ENCODE measurements at regions not wholly inside any gene's neighbourhood (a gene's known extent, or its start where the extent isn't known, plus 50 kb on each side); places are given as distances from the start of the nearest gene placed in this dataset.

- no peaks in the 10 kb centered on the region for H3K79me2 ChIP-seq (ENCODE audit: insufficient read depth, low read length)
- no peak overlapping the region for H3K4me2 ChIP-seq (ENCODE audit: insufficient read depth, low read length)
- no peaks in the 10 kb centered on the region for H3K36me3 ChIP-seq (ENCODE audit: insufficient read depth, low read length)
- H2AFZ ChIP-seq (ENCODE audit: low read length), result no peak overlapping the region
- H3K9me3 ChIP-seq (ENCODE audit: low read depth, low read length), result no peaks in the 10 kb centered on the region
- no peak for TF ChIP-seq CTCF (IDR thresholded peaks at IDR 0.05; ENCODE audit: extremely low read depth, low read depth, low read length)
- no peaks in the 10 kb centered on the region for H4K20me1 ChIP-seq (ENCODE audit: insufficient read depth, low read length)
- no peak overlapping the region for H3K4me3 ChIP-seq (ENCODE audit: insufficient read depth, low read length)
- DNase-seq (ENCODE audit: insufficient read length, low spot score, missing footprints), result no peak
- no peak overlapping the region for H3K27ac ChIP-seq (ENCODE audit: low read depth, low read length)
- H3K27me3 ChIP-seq (ENCODE audit: insufficient read depth, low read length), result no peaks in the 10 kb centered on the region
- no peaks in the 10 kb centered on the region for H3K4me1 ChIP-seq (ENCODE audit: insufficient read depth, low read length)
Measured at GRCh38 chr5:6108540-6108848, 269.9 kb downstream of the MED10 start.

DNA sequence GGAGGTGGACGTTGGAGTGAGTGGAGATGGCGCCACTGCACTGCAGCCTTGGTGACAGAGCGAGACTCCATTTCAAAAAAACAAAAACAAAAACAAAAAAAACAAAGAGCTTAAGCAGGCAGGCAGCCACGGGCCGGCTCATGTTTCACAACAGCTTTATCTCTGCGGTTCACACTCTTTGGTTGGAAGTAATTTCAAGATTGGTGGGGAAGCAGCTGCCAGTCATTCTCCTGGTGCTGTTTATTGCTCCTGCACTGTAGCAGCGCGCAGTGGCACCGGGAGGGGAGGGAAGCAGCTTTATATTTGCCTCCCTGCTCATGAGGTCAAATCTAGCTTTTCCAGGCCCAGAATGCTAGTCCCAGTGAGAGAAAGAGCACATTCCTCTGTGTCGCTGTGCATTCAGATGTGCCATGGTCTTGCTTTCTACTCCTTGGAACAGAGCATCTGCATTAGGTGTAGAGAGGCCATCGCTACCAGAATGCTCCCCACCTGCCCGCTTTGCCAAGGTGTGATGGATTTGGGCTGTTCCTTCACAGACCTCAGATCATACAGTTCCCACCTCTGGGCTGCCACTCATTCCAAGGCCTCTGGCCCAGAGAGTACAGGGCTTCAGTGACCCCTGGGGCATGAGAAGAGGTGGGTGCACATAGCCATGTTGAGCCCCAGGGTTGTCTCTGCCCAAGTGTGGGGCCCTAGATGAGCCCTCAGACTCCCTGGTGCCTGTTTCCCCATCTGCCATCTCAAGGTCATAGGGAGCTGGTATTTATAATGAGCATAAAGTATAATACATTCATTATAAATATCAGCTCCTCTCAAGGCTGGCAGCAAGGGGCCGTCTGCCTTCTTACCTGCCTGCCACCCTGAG is 270.4 kb downstream of the MED10 start:
- H3K79me2 ChIP-seq (ENCODE audit: insufficient read depth, low read length), result no peaks in the 10 kb centered on the region
- H3K36me3 ChIP-seq (ENCODE audit: insufficient read depth, low read length), result no peaks in the 10 kb centered on the region
- no peak overlapping the region for H3K4me3 ChIP-seq (ENCODE audit: insufficient read depth, low read length)
- H3K9me3 ChIP-seq (ENCODE audit: low read depth, low read length), result no peaks in the 10 kb centered on the region
- H4K20me1 ChIP-seq (ENCODE audit: insufficient read depth, low read length), result no peaks in the 10 kb centered on the region
- no peaks in the 10 kb centered on the region for H3K4me1 ChIP-seq (ENCODE audit: insufficient read depth, low read length)
- no peak overlapping the region for H3K4me2 ChIP-seq (ENCODE audit: insufficient read depth, low read length)
- no peak overlapping the region for H2AFZ ChIP-seq (ENCODE audit: low read length)
- TF ChIP-seq CTCF (IDR thresholded peaks at IDR 0.05; ENCODE audit: extremely low read depth, low read depth, low read length), result no peak
- DNase-seq (ENCODE audit: insufficient read length, low spot score, missing footprints), result no peak
- H3K27ac ChIP-seq (ENCODE audit: low read depth, low read length), result no peak overlapping the region
- H3K27me3 ChIP-seq (ENCODE audit: insufficient read depth, low read length), result no peaks in the 10 kb centered on the region

GRCh38 chr5:6106756-6107155 is 271.6 kb downstream of the MED10 start:
- TF ChIP-seq CTCF (IDR thresholded peaks at IDR 0.05; ENCODE audit: extremely low read depth, low read depth, low read length), result no peak
- Histone ChIP-seq H3K36me3 (ENCODE audit: insufficient read depth, low read length) (no peaks in the 10 kb centered on the region), H3K4me3 (ENCODE audit: insufficient read depth, low read length) (no peak overlapping the region), H3K27me3 (ENCODE audit: insufficient read depth, low read length) (no peaks in the 10 kb centered on the region), H2AFZ (ENCODE audit: low read length) (no peak overlapping the region), H4K20me1 (ENCODE audit: insufficient read depth, low read length) (no peaks in the 10 kb centered on the region), H3K9me3 (ENCODE audit: low read depth, low read length) (no peaks in the 10 kb centered on the region), H3K79me2 (ENCODE audit: insufficient read depth, low read length) (no peaks in the 10 kb centered on the region), H3K4me1 (ENCODE audit: insufficient read depth, low read length) (no peaks in the 10 kb centered on the region), H3K27ac (ENCODE audit: low read depth, low read length) (no peak overlapping the region), H3K4me2 (ENCODE audit: insufficient read depth, low read length) (no peak overlapping the region)
- no peak for DNase-seq (ENCODE audit: insufficient read length, low spot score, missing footprints)

DNA sequence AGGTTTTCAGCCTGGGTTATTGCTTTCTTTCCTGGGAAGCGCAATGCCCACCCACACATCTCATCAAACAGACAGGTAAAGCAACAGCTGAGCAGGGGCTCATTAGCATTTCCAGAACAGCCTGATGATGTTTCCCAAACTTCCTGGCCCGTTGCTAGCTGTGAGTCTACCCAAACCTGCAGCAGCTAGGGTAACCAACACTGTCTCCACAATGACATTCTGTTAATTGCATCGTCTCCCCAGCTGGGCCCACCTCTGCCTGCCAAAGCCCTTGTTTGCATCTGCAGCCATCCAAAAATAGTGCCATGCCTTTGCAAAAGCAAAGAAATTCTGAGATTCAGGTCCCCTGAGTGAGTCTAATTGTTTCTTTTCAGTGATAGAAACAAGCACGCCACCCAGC is 273.0 kb downstream of the MED10 start:
- TF ChIP-seq CTCF (IDR thresholded peaks at IDR 0.05; ENCODE audit: extremely low read depth, low read depth, low read length), result no peak
- Histone ChIP-seq H3K36me3 (ENCODE audit: insufficient read depth, low read length) (no peaks in the 10 kb centered on the region), H3K79me2 (ENCODE audit: insufficient read depth, low read length) (no peaks in the 10 kb centered on the region), H3K4me2 (ENCODE audit: insufficient read depth, low read length) (no peak overlapping the region), H2AFZ (ENCODE audit: low read length) (no peak overlapping the region), H3K9me3 (ENCODE audit: low read depth, low read length) (no peaks in the 10 kb centered on the region), H3K4me3 (ENCODE audit: insufficient read depth, low read length) (no peak overlapping the region), H3K4me1 (ENCODE audit: insufficient read depth, low read length) (no peaks in the 10 kb centered on the region), H4K20me1 (ENCODE audit: insufficient read depth, low read length) (no peaks in the 10 kb centered on the region), H3K27ac (ENCODE audit: low read depth, low read length) (no peak overlapping the region), H3K27me3 (ENCODE audit: insufficient read depth, low read length) (no peaks in the 10 kb centered on the region)
- DNase-seq (ENCODE audit: insufficient read length, low spot score, missing footprints), result no peak
